ENCODE measurements at regions not wholly inside any gene's neighbourhood (a gene's known extent, or its start where the extent isn't known, plus 50 kb on each side); places are given as distances from the start of the nearest gene placed in this dataset.

DNA sequence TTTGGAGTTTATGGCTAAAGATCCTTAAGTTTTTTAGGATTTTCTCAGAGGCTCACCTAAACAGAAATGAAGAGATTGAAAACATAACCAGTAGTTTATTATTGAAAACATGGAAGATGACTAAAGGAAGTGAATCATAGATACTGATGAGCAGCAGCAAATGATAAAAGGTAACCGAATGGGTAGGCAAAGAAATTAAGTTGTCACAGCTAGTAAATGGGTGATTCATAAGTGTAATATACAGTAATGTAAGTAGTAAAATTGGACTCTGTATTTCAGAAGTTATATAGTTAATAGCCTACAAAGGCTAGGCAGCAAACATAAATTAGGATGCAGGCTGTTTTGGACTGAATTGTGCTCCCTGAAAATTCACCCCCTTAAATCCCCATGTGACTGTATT, 59.0 kb upstream of the ADGRA3 start:
- no peak for TF ChIP-seq YY1 (IDR thresholded peaks at IDR 0.05; ENCODE audit: low read depth, low read length)
- no peak for TF ChIP-seq NRF1 (conservative IDR thresholded peaks at IDR 0.05; ENCODE audit: low read depth, low read length)
- TF ChIP-seq CTCF (IDR thresholded peaks at IDR 0.05 in 2 of 3, conservative IDR thresholded peaks at IDR 0.05 in 1 of 3; ENCODE audit: control insufficient read depth in 2 of 3, extremely low read depth in 1 of 3, insufficient read depth in 1 of 3, low read depth in 3 of 3, low read length in 3 of 3), result no peak
- TF ChIP-seq ETV6 (conservative IDR thresholded peaks at IDR 0.05 in 1 of 2, IDR thresholded peaks at IDR 0.05 in 1 of 2; ENCODE audit: borderline replicate concordance in 1 of 2, low read depth in 1 of 2), result no peak
- TF ChIP-seq SMC3 (IDR thresholded peaks at IDR 0.05; ENCODE audit: borderline replicate concordance, low read length), result no peak

Measured in GM12878 (cell line).